ENCODE measurements at regions not wholly inside any gene's neighbourhood (a gene's known extent, or its start where the extent isn't known, plus 50 kb on each side); places are given as distances from the start of the nearest gene placed in this dataset.

- in situ Hi-C loops (cut with MboI) = no loop called here
- peaks cover 25% of the 10 kb centered on the region for H3F3A ChIP-seq (ENCODE audit: insufficient read depth)
- H3K4me1 ChIP-seq (ENCODE audit: insufficient read depth) = peaks cover 24% of the 10 kb centered on the region
- peak; percentile 73 for DNase-seq
- H3K79me2 ChIP-seq (ENCODE audit: insufficient read depth) = no peaks in the 10 kb centered on the region
- H2AFZ ChIP-seq = peak overlapping the region; percentile 54
- H4K20me1 ChIP-seq (ENCODE audit: insufficient read depth) = no peaks in the 10 kb centered on the region
- H3K4me3 ChIP-seq = no peak overlapping the region
- H3K4me2 ChIP-seq (ENCODE audit: unreplicated experiment) = peak overlapping the region; percentile 24
- no peak for TF ChIP-seq EZH2phosphoT487 (IDR thresholded peaks at IDR 0.05; ENCODE audit: insufficient read depth, low read depth)
- no peak for TF ChIP-seq EZH2 (IDR thresholded peaks at IDR 0.05; ENCODE audit: insufficient read depth, poor library complexity, severe bottlenecking)
- H3K27ac ChIP-seq = peak overlapping the region; percentile 39
- WGBS, 2 experiments (ENCODE audit: low coverage in 1 of 2, low lambda C conversion rate in 2 of 2, missing lambda C conversion rate in 2 of 2) = 4 to 13% methylated on average over 4 of the region's 4 CpGs
- no peak overlapping the region for H3K9ac ChIP-seq
- no peaks in the 10 kb centered on the region for H3K36me3 ChIP-seq (ENCODE audit: low read depth)
- no peaks in the 10 kb centered on the region for H3K27me3 ChIP-seq (replicated peaks; ENCODE audit: insufficient read depth)
- H3K9me3 ChIP-seq (ENCODE audit: low read depth) = no peaks in the 10 kb centered on the region
- H3K9me2 ChIP-seq (ENCODE audit: insufficient read depth) = no peaks in the 10 kb centered on the region
Measured at GRCh38 chr4:17082186-17082585, 183.7 kb upstream of the LDB2 start.

GRCh38 chr4:17081179-17081578 lies 182.7 kb upstream of the LDB2 start:
- Histone ChIP-seq H3K27me3 (replicated peaks; ENCODE audit: insufficient read depth) (no peaks in the 10 kb centered on the region), H3K79me2 (ENCODE audit: insufficient read depth) (no peaks in the 10 kb centered on the region), H3K36me3 (ENCODE audit: low read depth) (no peaks in the 10 kb centered on the region), H3K4me2 (ENCODE audit: unreplicated experiment) (peak overlapping the region; percentile 24), H3F3A (ENCODE audit: insufficient read depth) (peaks cover 25% of the 10 kb centered on the region), H3K4me1 (ENCODE audit: insufficient read depth) (peaks cover 24% of the 10 kb centered on the region), H3K27ac (peak overlapping the region; percentile 39; the same call in 1 of the 2 replicates), H3K4me3 (no peak overlapping the region), H3K9ac (no peak overlapping the region), H4K20me1 (ENCODE audit: insufficient read depth) (no peaks in the 10 kb centered on the region), H3K9me3 (ENCODE audit: low read depth) (no peaks in the 10 kb centered on the region), H2AFZ (peak overlapping the region; percentile 54), H3K9me2 (ENCODE audit: insufficient read depth) (no peaks in the 10 kb centered on the region)
- 32 to 44% methylated on average over 2 of the region's 2 CpGs for WGBS, 2 experiments (ENCODE audit: low coverage in 1 of 2, low lambda C conversion rate in 2 of 2, missing lambda C conversion rate in 2 of 2)
- no peak for TF ChIP-seq EZH2 (IDR thresholded peaks at IDR 0.05; ENCODE audit: insufficient read depth, poor library complexity, severe bottlenecking)
- no peak for TF ChIP-seq EZH2phosphoT487 (IDR thresholded peaks at IDR 0.05; ENCODE audit: insufficient read depth, low read depth)
- DNase-seq = no peak
- in situ Hi-C loops (cut with MboI) = no loop called here

- H3K9me2 ChIP-seq (ENCODE audit: insufficient read depth) = no peaks in the 10 kb centered on the region
- no peaks in the 10 kb centered on the region for H4K20me1 ChIP-seq (ENCODE audit: insufficient read depth)
- H3K27ac ChIP-seq = no peak overlapping the region
- peaks cover 14% of the 10 kb centered on the region for H3F3A ChIP-seq (ENCODE audit: insufficient read depth)
- H3K79me2 ChIP-seq (ENCODE audit: insufficient read depth) = no peaks in the 10 kb centered on the region
- 83 to 84% methylated on average over 5 of the region's 5 CpGs for WGBS, 2 experiments (ENCODE audit: low coverage in 1 of 2, low lambda C conversion rate in 2 of 2, missing lambda C conversion rate in 2 of 2)
- TF ChIP-seq EZH2phosphoT487 (IDR thresholded peaks at IDR 0.05; ENCODE audit: insufficient read depth, low read depth) (no peak), EZH2 (IDR thresholded peaks at IDR 0.05; ENCODE audit: insufficient read depth, poor library complexity, severe bottlenecking) (no peak)
- in situ Hi-C loops (cut with MboI) = no loop called here
- no peak for DNase-seq
- peaks cover 29% of the 10 kb centered on the region for H3K4me1 ChIP-seq (ENCODE audit: insufficient read depth)
- H3K27me3 ChIP-seq (replicated peaks; ENCODE audit: insufficient read depth) = no peaks in the 10 kb centered on the region
- no peak overlapping the region for H2AFZ ChIP-seq
- no peaks in the 10 kb centered on the region for H3K9me3 ChIP-seq (ENCODE audit: low read depth)
- H3K9ac ChIP-seq = no peak overlapping the region
- no peak overlapping the region for H3K4me2 ChIP-seq (ENCODE audit: unreplicated experiment)
- H3K36me3 ChIP-seq (ENCODE audit: low read depth) = no peaks in the 10 kb centered on the region
- H3K4me3 ChIP-seq = no peak overlapping the region
Measured at GRCh38 chr4:17077105-17077504, 178.7 kb upstream of the LDB2 start.

- Histone ChIP-seq H3K9me2 (ENCODE audit: insufficient read depth) (no peaks in the 10 kb centered on the region), H3K4me3 (no peak overlapping the region), H3K9me3 (ENCODE audit: low read depth) (no peaks in the 10 kb centered on the region), H3K9ac (no peak overlapping the region), H3K27me3 (replicated peaks; ENCODE audit: insufficient read depth) (no peaks in the 10 kb centered on the region), H3K4me2 (ENCODE audit: unreplicated experiment) (no peak overlapping the region), H3K79me2 (ENCODE audit: insufficient read depth) (no peaks in the 10 kb centered on the region), H2AFZ (peak overlapping the region; percentile 62; the same call in 1 of the 2 replicates), H3K27ac (no peak overlapping the region), H3K36me3 (ENCODE audit: low read depth) (no peaks in the 10 kb centered on the region), H4K20me1 (ENCODE audit: insufficient read depth) (no peaks in the 10 kb centered on the region), H3F3A (ENCODE audit: insufficient read depth) (peaks cover 18% of the 10 kb centered on the region), H3K4me1 (ENCODE audit: insufficient read depth) (peaks cover 37% of the 10 kb centered on the region)
- 88 to 92% methylated on average over 3 of the region's 3 CpGs for WGBS, 2 experiments (ENCODE audit: low coverage in 1 of 2, low lambda C conversion rate in 2 of 2, missing lambda C conversion rate in 2 of 2)
- DNase-seq = no peak
- in situ Hi-C loops (cut with MboI) = no loop called here
- no peak for TF ChIP-seq EZH2 (IDR thresholded peaks at IDR 0.05; ENCODE audit: insufficient read depth, poor library complexity, severe bottlenecking)
- TF ChIP-seq EZH2phosphoT487 (IDR thresholded peaks at IDR 0.05; ENCODE audit: insufficient read depth, low read depth) = no peak
Measured at GRCh38 chr4:17072483-17072882, 174.0 kb upstream of the LDB2 start.

GRCh38 chr4:17068891-17069290 lies 170.4 kb upstream of the LDB2 start:
- H3F3A ChIP-seq (ENCODE audit: insufficient read depth) = peaks cover 51% of the 10 kb centered on the region
- H3K9me3 ChIP-seq (ENCODE audit: low read depth) = no peaks in the 10 kb centered on the region
- no peaks in the 10 kb centered on the region for H4K20me1 ChIP-seq (ENCODE audit: insufficient read depth)
- no peak for DNase-seq
- no peak overlapping the region for H3K4me3 ChIP-seq
- no peaks in the 10 kb centered on the region for H3K9me2 ChIP-seq (ENCODE audit: insufficient read depth)
- no peaks in the 10 kb centered on the region for H3K27me3 ChIP-seq (replicated peaks; ENCODE audit: insufficient read depth)
- peak overlapping the region; percentile 64 for H3K4me2 ChIP-seq (ENCODE audit: unreplicated experiment)
- peaks cover 70% of the 10 kb centered on the region for H3K4me1 ChIP-seq (ENCODE audit: insufficient read depth)
- TF ChIP-seq EZH2 (IDR thresholded peaks at IDR 0.05; ENCODE audit: insufficient read depth, poor library complexity, severe bottlenecking) (no peak), EZH2phosphoT487 (IDR thresholded peaks at IDR 0.05; ENCODE audit: insufficient read depth, low read depth) (no peak)
- no peak overlapping the region for H3K9ac ChIP-seq
- H3K27ac ChIP-seq = peak overlapping the region; percentile 80
- H2AFZ ChIP-seq = peak overlapping the region; percentile 71
- H3K79me2 ChIP-seq (ENCODE audit: insufficient read depth) = no peaks in the 10 kb centered on the region
- in situ Hi-C loops (cut with MboI) = no loop called here
- H3K36me3 ChIP-seq (ENCODE audit: low read depth) = no peaks in the 10 kb centered on the region
- 28 to 32% methylated on average over 4 of the region's 4 CpGs for WGBS, 2 experiments (ENCODE audit: low coverage in 1 of 2, low lambda C conversion rate in 2 of 2, missing lambda C conversion rate in 2 of 2)
